ENCODE measurements at regions not wholly inside any gene's neighbourhood (a gene's known extent, or its start where the extent isn't known, plus 50 kb on each side); places are given as distances from the start of the nearest gene placed in this dataset.
"Not testable (repeated sequence)": the region's sequence is repeated elsewhere in the genome, so short reads cannot be mapped to it uniquely, and the experiment has no call there.

- no peak for FAIRE-seq
Measured at GRCh38 chrX:34576864-34577263, 80.2 kb downstream of the TMEM47 start.

GRCh38 chrX:34565981-34566380, 91.1 kb downstream of the TMEM47 start:
- no peak for FAIRE-seq

- FAIRE-seq, result no peak
Measured at GRCh38 chrX:34563804-34564203, 93.3 kb downstream of the TMEM47 start.

- no peak for FAIRE-seq
Measured at GRCh38 chrX:34563061-34563460, 94.0 kb downstream of the TMEM47 start.

GRCh38 chrX:34562006-34562405, 95.1 kb downstream of the TMEM47 start:
- FAIRE-seq, result no peak

GRCh38 chrX:34560180-34560579, 96.9 kb downstream of the TMEM47 start:
- no peak for FAIRE-seq

GRCh38 chrX:34559325-34559724, 97.8 kb downstream of the TMEM47 start:
- FAIRE-seq, result no peak

- no peak for FAIRE-seq
Measured at GRCh38 chrX:34557733-34558132, 99.4 kb downstream of the TMEM47 start.

- FAIRE-seq, result no peak
Measured at GRCh38 chrX:34555481-34555880, 101.6 kb downstream of the TMEM47 start.

GRCh38 chrX:34546366-34546765, 110.7 kb downstream of the TMEM47 start:
- peak; percentile 66 for FAIRE-seq

- FAIRE-seq, result no peak
Measured at GRCh38 chrX:34528081-34528480, 129.0 kb downstream of the TMEM47 start.

- no peak for FAIRE-seq
Measured at GRCh38 chrX:34521563-34521962, 135.5 kb downstream of the TMEM47 start.

GRCh38 chrX:34509394-34509793, 147.7 kb downstream of the TMEM47 start:
- FAIRE-seq, result no peak

GRCh38 chrX:34503119-34503518, 154.0 kb downstream of the TMEM47 start:
- peak; percentile 91 for FAIRE-seq

- no peak for FAIRE-seq
Measured at GRCh38 chrX:34493086-34493485, 164.0 kb downstream of the TMEM47 start.

- FAIRE-seq, result no peak
Measured at GRCh38 chrX:34491126-34491525, 166.0 kb downstream of the TMEM47 start.

- no peak for FAIRE-seq
Measured at GRCh38 chrX:34487364-34487763, 169.7 kb downstream of the TMEM47 start.

GRCh38 chrX:34483980-34484379, 173.1 kb downstream of the TMEM47 start:
- FAIRE-seq, result no peak

- FAIRE-seq, result peak; percentile 18
Measured at GRCh38 chrX:34470507-34470906, 186.6 kb downstream of the TMEM47 start.

- FAIRE-seq, result peak; percentile 88
Measured at GRCh38 chrX:34467437-34467836, 189.6 kb downstream of the TMEM47 start.

GRCh38 chrX:34463220-34463619, 193.9 kb downstream of the TMEM47 start:
- FAIRE-seq, result peak; percentile 69

- not testable (repeated sequence) for FAIRE-seq
Measured at GRCh38 chrX:34457850-34458249, 199.2 kb downstream of the TMEM47 start.

- no peak for FAIRE-seq
Measured at GRCh38 chrX:34437586-34437985, 219.5 kb downstream of the TMEM47 start.

GRCh38 chrX:34426334-34426733, 230.8 kb downstream of the TMEM47 start:
- no peak for FAIRE-seq

- FAIRE-seq, result no peak
Measured at GRCh38 chrX:34406580-34406979, 250.5 kb downstream of the TMEM47 start.
